Esophagus squamous epithelium (tissue), 5 donors: ENCODE measurements at regions not wholly inside any gene's neighbourhood (a gene's known extent, or its start where the extent isn't known, plus 50 kb on each side); places are given as distances from the start of the nearest gene placed in this dataset.

Experiments used
- DNase-seq: peaks from one replicate; lab custom pipeline; 2025; lab: John Stamatoyannopoulos, UW
- H3K27ac ChIP-seq, 4 donors: fragments of 200-600 bp; sonication (generic); one replicate each; pipeline ENCODE4 v1.5.1; 2016 to 2019; ENCODE audit warnings: mild to moderate bottlenecking in 1 of 4
- H3K27me3 ChIP-seq, 4 donors: fragments of 200-600 bp; sonication (generic); 1 replicate in 3 of 4; 2 replicates in 1 of 4; pipeline versions ENCODE4 v1.5.1 to v1.6.0; 2017 to 2021; ENCODE audit warnings: antibody characterized with exemption in 1 of 4
- H3K36me3 ChIP-seq, 3 donors: fragments of 200-600 bp; sonication (generic); one replicate each; pipeline ENCODE4 v1.5.1; 2016 to 2019
- H3K4me1 ChIP-seq, 3 donors: fragments of 200-600 bp; sonication (generic); one replicate each; pipeline ENCODE4 v1.5.1; 2017 to 2019
- H3K4me3 ChIP-seq, 4 donors: fragments of 200-600 bp; sonication (generic); 1 replicate in 3 of 4; 2 replicates in 1 of 4; pipeline ENCODE4 v1.5.1; 2016 to 2019; ENCODE audit warnings: mild to moderate bottlenecking in 2 of 4, moderate library complexity in 1 of 4
- H3K9me3 ChIP-seq, 3 donors: fragments of 200-600 bp; sonication (generic); one replicate each; pipeline ENCODE4 v1.5.1; 2016 to 2019
- CTCF ChIP-seq, 6 experiments: fragments of 450-650 bp in 4 of 6; fragments of 200-600 bp in 2 of 6; sonication (generic) in 2 of 6; IDR thresholded peaks; one replicate each; pipeline ENCODE4 v1.5.1; 2016 to 2019; ENCODE audit warnings: antibody characterized with exemption in 6 of 6, mild to moderate bottlenecking in 4 of 6, moderate library complexity in 4 of 6
- POLR2A ChIP-seq, 4 donors: fragments of 450-650 bp; IDR thresholded peaks; one replicate each; pipeline ENCODE4 v1.6.1; 2017; ENCODE audit warnings: antibody characterized with exemption in 4 of 4, mild to moderate bottlenecking in 4 of 4, moderate library complexity in 3 of 4
- WGBS, 2 donors: methylation state at CpG; one replicate each; pipeline ENCODE4 v1.1.5; 2018; 5-methylcytosine and 5-hydroxymethylcytosine counted together
- intact Hi-C: fragments of 100-400 bp; cut with DNase I; formaldehyde crosslinking; loops from one replicate; pipeline ENCODE4 v1.15.0; 2022
- donor health status: DM: yes; HTN: yes; CAD: no.

DNA sequence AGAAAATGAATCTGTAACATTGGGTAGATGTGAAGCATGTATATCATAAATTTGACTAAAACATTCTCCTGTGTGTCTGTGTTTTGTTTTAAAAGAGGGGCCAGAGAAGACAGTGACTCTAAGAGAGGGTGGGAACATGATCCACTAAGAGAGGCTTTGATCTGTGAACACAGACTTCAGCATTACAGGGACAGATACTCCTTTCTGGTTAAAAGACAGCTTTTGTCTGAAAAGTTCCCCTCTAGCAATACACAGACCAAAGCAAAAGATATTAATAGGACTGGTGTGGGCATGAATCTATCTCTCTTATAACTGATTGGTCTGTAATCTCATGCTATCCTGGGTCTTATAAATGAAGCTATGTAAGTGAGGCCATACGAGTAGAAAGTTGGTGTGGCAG, 150.9 kb downstream of the NUDT12 start:
- no peaks in the 10 kb centered on the region for H3K36me3 ChIP-seq
- H3K27me3 ChIP-seq: no peaks in the 10 kb centered on the region
- H3K27ac ChIP-seq: no peak overlapping the region
- WGBS, 2 donors: 42 to 47% methylated on average over 1 of the region's 1 CpG
- no peaks in the 10 kb centered on the region for H3K4me1 ChIP-seq
- no peak for DNase-seq
- no peak for TF ChIP-seq POLR2A (IDR thresholded peaks at IDR 0.05)
- H3K9me3 ChIP-seq: no peaks in the 10 kb centered on the region
- intact Hi-C loops: no loop called here
- no peak overlapping the region for H3K4me3 ChIP-seq

DNA sequence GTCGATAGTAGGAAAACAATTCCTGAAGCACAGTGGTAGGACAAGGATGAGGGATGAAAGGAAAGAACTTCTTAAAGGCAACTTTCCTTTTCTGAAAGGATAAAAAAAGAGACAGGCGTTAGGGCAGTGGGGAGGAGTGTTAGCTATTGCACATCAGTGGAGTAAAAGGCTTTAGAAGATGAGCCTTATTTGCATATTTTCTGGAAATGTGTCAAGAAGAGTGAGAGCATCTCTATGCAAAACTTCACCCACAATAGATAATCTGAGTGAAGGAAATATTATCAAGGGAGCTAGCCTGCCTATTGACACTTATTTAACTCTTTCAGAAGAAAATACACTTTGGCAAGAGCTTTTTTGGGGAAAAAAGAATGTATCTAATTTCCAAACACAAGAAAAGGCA, 151.6 kb downstream of the MACIR start:
- Histone ChIP-seq H3K27ac (no peak overlapping the region), H3K4me1 (no peaks in the 10 kb centered on the region), H3K4me3 (no peak overlapping the region), H3K27me3 (no peaks in the 10 kb centered on the region), H3K36me3 (no peaks in the 10 kb centered on the region), H3K9me3 (no peaks in the 10 kb centered on the region)
- intact Hi-C loops: no loop called here
- 50 to 51% methylated on average over 2 of the region's 2 CpGs for WGBS, 2 donors
- TF ChIP-seq CTCF (IDR thresholded peaks at IDR 0.05) (no peak), POLR2A (IDR thresholded peaks at IDR 0.05) (no peak)
- no peak for DNase-seq

GRCh38 chr5:103409013-103409670, 150.6 kb downstream of the MACIR start:
- TF ChIP-seq CTCF (IDR thresholded peaks at IDR 0.05): no peak
- no peak for TF ChIP-seq POLR2A (IDR thresholded peaks at IDR 0.05)
- H3K27me3 ChIP-seq: no peaks in the 10 kb centered on the region
- H3K36me3 ChIP-seq: no peaks in the 10 kb centered on the region
- no peaks in the 10 kb centered on the region for H3K9me3 ChIP-seq
- H3K4me3 ChIP-seq: no peak overlapping the region
- DNase-seq: no peak
- intact Hi-C loops: no loop called here
- H3K4me1 ChIP-seq: no peaks in the 10 kb centered on the region
- no peak overlapping the region for H3K27ac ChIP-seq

- TF ChIP-seq CTCF (IDR thresholded peaks at IDR 0.05): no peak
- no peak for TF ChIP-seq POLR2A (IDR thresholded peaks at IDR 0.05)
- no peak for DNase-seq
- intact Hi-C loops: no loop called here
- no peak overlapping the region for H3K4me3 ChIP-seq
- WGBS, 2 donors: 72 to 82% methylated on average over 2 of the region's 2 CpGs
- no peaks in the 10 kb centered on the region for H3K36me3 ChIP-seq
- no peaks in the 10 kb centered on the region for H3K9me3 ChIP-seq
- H3K27me3 ChIP-seq: no peaks in the 10 kb centered on the region
- no peak overlapping the region for H3K27ac ChIP-seq
- H3K4me1 ChIP-seq: no peaks in the 10 kb centered on the region
Measured at GRCh38 chr5:103408408-103408807, 149.8 kb downstream of the MACIR start.

DNA sequence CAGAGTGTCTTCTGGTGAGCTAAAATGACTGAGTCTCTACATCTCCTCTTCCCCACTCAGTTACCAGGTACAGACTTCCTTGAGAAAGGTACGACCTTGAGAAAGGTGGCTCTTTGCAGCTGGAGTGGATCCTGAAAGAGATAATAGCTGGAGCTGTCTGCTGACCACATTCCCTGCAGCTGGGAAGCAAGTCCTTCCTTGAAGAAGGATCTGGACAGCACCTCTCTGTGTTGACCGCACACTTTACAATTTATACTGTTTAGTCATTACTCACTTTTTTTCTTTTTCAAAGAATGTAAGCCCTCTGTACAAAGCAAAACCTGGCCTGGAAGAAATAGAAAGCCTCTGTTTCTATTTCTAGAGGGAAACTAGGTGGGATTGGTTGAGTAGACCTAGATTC, 148.8 kb downstream of the MACIR start:
- H3K4me3 ChIP-seq: no peak overlapping the region
- WGBS, 2 donors: 75 to 84% methylated on average over 2 of the region's 2 CpGs
- no peak overlapping the region for H3K27ac ChIP-seq
- intact Hi-C loops: no loop called here
- TF ChIP-seq POLR2A (IDR thresholded peaks at IDR 0.05) (no peak), CTCF (IDR thresholded peaks at IDR 0.05) (no peak)
- H3K27me3 ChIP-seq: no peaks in the 10 kb centered on the region
- no peaks in the 10 kb centered on the region for H3K36me3 ChIP-seq
- H3K4me1 ChIP-seq: no peaks in the 10 kb centered on the region
- H3K9me3 ChIP-seq: no peaks in the 10 kb centered on the region
- no peak for DNase-seq

DNA sequence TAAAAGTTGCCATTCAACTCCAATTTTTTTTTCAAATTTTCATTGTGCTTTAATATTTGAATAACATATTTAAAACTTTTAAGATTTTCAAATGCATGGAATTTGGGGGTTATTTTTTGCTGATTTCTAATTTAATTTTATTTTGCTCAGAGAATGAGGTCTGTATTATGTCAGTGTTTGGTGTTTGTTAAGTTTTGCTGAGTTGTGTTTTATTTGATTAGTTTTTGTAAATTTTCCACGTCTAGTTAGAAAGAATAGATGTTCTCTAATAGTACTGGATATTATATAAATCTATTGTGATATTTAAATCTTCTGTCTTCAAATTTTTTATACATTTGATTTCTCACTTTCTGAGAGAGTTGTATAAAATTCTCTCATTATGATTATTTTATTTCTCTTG, 145.9 kb downstream of the MACIR start:
- peaks cover 0 to 3% (median 0%) of the 10 kb centered on the region in 4 donors for H3K27me3 ChIP-seq
- no peak for DNase-seq
- H3K27ac ChIP-seq: no peak overlapping the region
- intact Hi-C loops: no loop called here
- no peak overlapping the region for H3K4me3 ChIP-seq
- H3K9me3 ChIP-seq: no peaks in the 10 kb centered on the region
- WGBS, 2 donors: 45 to 50% methylated on average over 1 of the region's 1 CpG
- H3K4me1 ChIP-seq: no peaks in the 10 kb centered on the region
- TF ChIP-seq POLR2A (IDR thresholded peaks at IDR 0.05) (no peak), CTCF (IDR thresholded peaks at IDR 0.05) (no peak)
- H3K36me3 ChIP-seq: no peaks in the 10 kb centered on the region
